CD4-positive, CD25-positive, alpha-beta regulatory T cell (primary cell): ENCODE measurements at regions not wholly inside any gene's neighbourhood (a gene's known extent, or its start where the extent isn't known, plus 50 kb on each side); places are given as distances from the start of the nearest gene placed in this dataset.
"Not testable (repeated sequence)": the region's sequence is repeated elsewhere in the genome, so short reads cannot be mapped to it uniquely, and the experiment has no call there.

Experiments
- ATAC-seq, 2 donors: fragments of 150-1000 bp; cut with Tn5 transposase; one replicate each; pipeline ENCODE4 v1.10.0; 2021; ENCODE audit warnings: low read depth in 2 of 2, moderate number of reproducible peaks in 2 of 2, moderate library complexity in 1 of 2
- DNase-seq, 3 donors: peaks; one replicate each; pipeline versions ENCODE4 v3.0.0 to v3.0.0-alpha.2; 2012 to 2022; ENCODE audit warnings: mixed read lengths in 1 of 3
- H3K27ac ChIP-seq: one replicate; pipeline ENCODE4 v1.7.0; 2013; ENCODE audit warnings: mild to moderate bottlenecking, low read length; ENCODE audit not compliant: insufficient read depth, poor library complexity, severe bottlenecking
- H3K27me3 ChIP-seq: one replicate; pipeline ENCODE4 v1.7.0; 2013; ENCODE audit warnings: low read length; ENCODE audit not compliant: control insufficient read depth, insufficient read depth
- H3K36me3 ChIP-seq: one replicate; pipeline ENCODE4 v1.7.0; 2013; ENCODE audit warnings: mild to moderate bottlenecking, low read length, moderate library complexity; ENCODE audit not compliant: control insufficient read depth, insufficient read depth
- H3K4me1 ChIP-seq: 2 replicates; pipeline ENCODE4 v1.7.0; 2013; ENCODE audit warnings: mild to moderate bottlenecking, low read length; ENCODE audit not compliant: insufficient read depth, control insufficient read depth, poor library complexity, severe bottlenecking
- H3K4me3 ChIP-seq: one replicate; pipeline ENCODE4 v1.7.0; 2013; ENCODE audit warnings: low read depth, mild to moderate bottlenecking, low read length, moderate library complexity
- H3K9me3 ChIP-seq, 2 experiments: 1 replicate in 1 of 2; 2 replicates in 1 of 2; pipeline ENCODE4 v1.7.0; 2013; ENCODE audit warnings: low read length in 2 of 2, mild to moderate bottlenecking in 1 of 2, moderate library complexity in 1 of 2; ENCODE audit not compliant: control insufficient read depth in 2 of 2
- H3K27ac Mint-ChIP-seq, 3 donors: one replicate each; pipeline ENCODE4 v1.8.0; 2020 to 2022; ENCODE audit warnings: mild to moderate bottlenecking in 3 of 3, mixed read lengths in 3 of 3, moderate library complexity in 2 of 3
- H3K27me3 Mint-ChIP-seq: one replicate; pipeline ENCODE4 v1.8.0; 2022; ENCODE audit warnings: mild to moderate bottlenecking, mixed read lengths
- H3K36me3 Mint-ChIP-seq: one replicate; pipeline ENCODE4 v1.8.0; 2020; ENCODE audit warnings: mixed read lengths
- H3K4me1 Mint-ChIP-seq, 4 donors: one replicate each; pipeline ENCODE4 v1.8.0; 2020 to 2022; ENCODE audit warnings: mixed read lengths in 4 of 4, mild to moderate bottlenecking in 1 of 4
- H3K4me3 Mint-ChIP-seq, 4 donors: one replicate each; pipeline ENCODE4 v1.8.0; 2020 to 2022; ENCODE audit warnings: mild to moderate bottlenecking in 4 of 4, mixed read lengths in 4 of 4, moderate library complexity in 3 of 4
- H3K9me3 Mint-ChIP-seq, 7 donors: one replicate each; pipeline ENCODE4 v1.8.0; 2020 to 2022; ENCODE audit warnings: mixed read lengths in 7 of 7, mild to moderate bottlenecking in 3 of 7, moderate library complexity in 2 of 7

DNA sequence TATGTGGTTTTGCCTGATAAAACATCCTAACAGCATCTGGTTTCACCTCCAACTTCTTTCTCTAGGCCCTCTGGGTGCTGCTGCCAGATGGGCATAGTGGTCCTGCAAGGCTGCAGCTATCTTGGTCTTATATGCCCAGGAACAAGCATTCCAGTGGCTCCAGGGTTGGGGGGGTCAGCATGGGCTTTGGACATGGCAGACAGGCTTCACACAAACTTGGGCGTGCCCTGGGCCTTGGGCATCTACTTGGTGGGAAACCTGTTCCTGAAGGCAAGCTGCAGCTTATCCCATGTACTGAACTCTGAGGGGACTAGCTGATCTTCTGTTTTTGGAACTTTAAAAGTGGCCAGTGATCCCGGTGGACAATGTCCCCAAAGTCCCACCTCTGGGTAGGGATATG, 54.9 kb upstream of the ZNF678 start:
- Mint-ChIP-seq H3K36me3 (no peaks in the 10 kb centered on the region), H3K4me3 (no peak overlapping the region), H3K9me3 (no peaks in the 10 kb centered on the region), H3K27ac (no peak overlapping the region), H3K27me3 (no peaks in the 10 kb centered on the region), H3K4me1 (no peaks in the 10 kb centered on the region)
- ATAC-seq, result no peak
- Histone ChIP-seq H3K4me1 (no peaks in the 10 kb centered on the region), H3K9me3 (no peaks in the 10 kb centered on the region), H3K27ac (no peak overlapping the region), H3K27me3 (no peaks in the 10 kb centered on the region), H3K36me3 (no peaks in the 10 kb centered on the region), H3K4me3 (no peak overlapping the region)
- DNase-seq, result no peak

DNA sequence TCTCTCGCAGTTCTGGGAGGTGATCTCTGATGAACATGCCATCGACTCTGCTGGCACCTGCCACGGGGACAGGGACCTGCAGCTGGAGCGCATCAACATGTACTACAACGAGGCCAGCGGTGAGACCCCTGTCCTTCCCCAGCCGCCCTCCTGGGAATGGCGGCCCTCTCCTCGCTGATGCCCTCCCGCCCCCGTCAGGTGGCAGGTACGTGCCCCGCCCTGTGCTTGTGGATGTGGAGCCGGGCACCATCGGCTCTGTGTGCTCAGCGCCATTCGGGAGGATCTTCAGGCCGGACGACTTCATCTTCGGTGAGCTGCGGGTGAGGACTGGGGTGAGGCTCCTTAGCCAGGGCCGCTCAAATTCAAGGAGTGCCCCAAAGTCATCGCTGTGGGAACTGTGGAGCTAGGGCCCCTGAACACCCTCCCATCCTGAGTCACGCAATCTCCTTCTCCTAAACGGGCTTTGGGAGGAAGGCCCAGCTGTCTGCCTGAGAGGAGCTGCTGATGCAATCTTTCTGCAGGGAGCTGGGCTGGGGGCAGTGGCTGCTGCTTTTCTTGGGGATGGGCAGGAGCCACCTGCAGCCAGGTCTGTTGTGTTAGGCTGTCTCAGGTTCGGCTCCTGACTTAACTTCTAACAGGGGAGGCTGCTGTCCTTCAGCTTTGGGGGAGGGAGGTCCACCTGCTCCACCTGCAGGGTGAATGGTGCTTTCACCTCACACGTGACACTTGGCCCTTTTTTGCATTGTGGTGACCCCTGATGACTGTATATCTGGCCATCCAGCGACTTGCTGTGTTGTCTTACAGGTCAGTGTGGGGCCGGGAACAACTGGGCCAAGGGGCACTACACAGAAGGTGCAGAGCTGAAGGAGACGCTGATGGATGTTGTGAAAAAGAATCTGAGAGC, 56.6 kb upstream of the ZNF678 start:
- not testable (repeated sequence) for H3K27ac Mint-ChIP-seq, H3K4me1 Mint-ChIP-seq, H3K36me3 ChIP-seq, H3K27me3 ChIP-seq, H3K9me3 ChIP-seq, H3K4me3 ChIP-seq, DNase-seq, H3K4me1 ChIP-seq, H3K27me3 Mint-ChIP-seq, H3K27ac ChIP-seq, H3K36me3 Mint-ChIP-seq, H3K4me3 Mint-ChIP-seq, H3K9me3 Mint-ChIP-seq, ATAC-seq

DNA sequence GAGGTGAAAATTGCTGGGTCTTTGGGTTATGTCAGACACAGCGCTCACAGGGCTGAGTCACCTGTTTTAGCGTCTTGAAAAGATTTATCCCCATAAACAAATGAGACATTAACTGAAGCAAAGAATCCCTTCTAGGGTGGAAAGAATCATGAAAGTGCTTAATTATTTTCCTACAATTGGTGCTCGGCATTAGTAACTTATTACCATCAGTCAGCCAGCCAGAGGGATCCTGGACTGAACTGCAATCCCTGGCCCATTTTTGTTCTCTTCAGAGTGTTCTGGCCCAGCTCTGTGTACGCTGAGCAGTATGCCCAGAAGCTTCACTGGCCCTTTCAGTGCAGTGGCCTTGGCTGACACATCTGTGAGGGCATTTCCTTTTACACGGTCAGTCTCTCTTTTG, 67.3 kb upstream of the ZNF678 start:
- H3K4me1 ChIP-seq, H3K27ac ChIP-seq, H3K36me3 ChIP-seq, H3K4me3 Mint-ChIP-seq, H3K27ac Mint-ChIP-seq, H3K9me3 ChIP-seq, H3K36me3 Mint-ChIP-seq, DNase-seq, H3K4me3 ChIP-seq, H3K27me3 ChIP-seq, H3K9me3 Mint-ChIP-seq, ATAC-seq, H3K4me1 Mint-ChIP-seq: not testable (repeated sequence)
- peaks cover 11% of the 10 kb centered on the region for H3K27me3 Mint-ChIP-seq

DNA sequence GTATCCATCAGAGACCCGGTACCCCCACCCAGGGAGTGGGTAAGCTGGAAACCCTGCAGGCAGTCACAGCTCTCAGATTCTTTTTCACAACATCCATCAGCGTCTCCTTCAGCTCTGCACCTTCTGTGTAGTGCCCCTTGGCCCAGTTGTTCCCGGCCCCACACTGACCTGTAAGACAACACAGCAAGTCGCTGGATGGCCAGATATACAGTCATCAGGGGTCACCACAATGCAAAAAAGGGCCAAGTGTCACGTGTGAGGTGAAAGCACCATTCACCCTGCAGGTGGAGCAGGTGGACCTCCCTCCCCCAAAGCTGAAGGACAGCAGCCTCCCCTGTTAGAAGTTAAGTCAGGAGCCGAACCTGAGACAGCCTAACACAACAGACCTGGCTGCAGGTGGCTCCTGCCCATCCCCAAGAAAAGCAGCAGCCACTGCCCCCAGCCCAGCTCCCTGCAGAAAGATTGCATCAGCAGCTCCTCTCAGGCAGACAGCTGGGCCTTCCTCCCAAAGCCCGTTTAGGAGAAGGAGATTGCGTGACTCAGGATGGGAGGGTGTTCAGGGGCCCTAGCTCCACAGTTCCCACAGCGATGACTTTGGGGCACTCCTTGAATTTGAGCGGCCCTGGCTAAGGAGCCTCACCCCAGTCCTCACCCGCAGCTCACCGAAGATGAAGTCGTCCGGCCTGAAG, 69.3 kb upstream of the ZNF678 start:
- H3K9me3 ChIP-seq, H3K4me1 ChIP-seq, H3K4me1 Mint-ChIP-seq, H3K9me3 Mint-ChIP-seq, H3K4me3 ChIP-seq, H3K4me3 Mint-ChIP-seq, H3K36me3 Mint-ChIP-seq, H3K27me3 ChIP-seq, H3K27me3 Mint-ChIP-seq, ATAC-seq, H3K36me3 ChIP-seq, H3K27ac Mint-ChIP-seq, H3K27ac ChIP-seq, DNase-seq: not testable (repeated sequence)

DNA sequence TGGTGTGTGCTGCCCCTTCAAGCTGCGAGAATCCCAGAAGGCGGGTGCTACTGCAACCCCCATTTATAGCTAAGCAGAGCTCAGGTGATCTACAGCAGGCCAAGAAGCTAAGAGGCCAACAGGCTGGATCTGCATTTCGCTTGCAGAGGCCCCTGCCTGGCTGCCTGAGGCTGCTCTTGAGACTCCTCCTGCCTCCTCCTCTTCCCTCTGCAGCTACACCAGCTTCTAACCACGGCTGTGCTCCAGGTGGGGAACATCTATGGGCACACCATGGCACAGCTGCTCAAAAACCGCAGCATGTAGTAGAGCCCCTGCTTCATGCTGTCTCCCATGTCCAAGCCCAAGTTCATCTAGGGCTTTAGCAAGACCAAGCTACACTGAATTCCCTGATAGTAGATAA, 72.9 kb upstream of the ZNF678 start:
- Histone ChIP-seq H3K36me3 (no peaks in the 10 kb centered on the region), H3K27ac (no peak overlapping the region), H3K9me3 (no peaks in the 10 kb centered on the region), H3K27me3 (no peaks in the 10 kb centered on the region), H3K4me3 (no peak overlapping the region), H3K4me1 (no peaks in the 10 kb centered on the region)
- H3K36me3 Mint-ChIP-seq, result no peaks in the 10 kb centered on the region
- ATAC-seq (no peak), DNase-seq (no peak)
- H3K27me3 Mint-ChIP-seq, result peaks cover 12% of the 10 kb centered on the region
- no peak overlapping the region for H3K27ac Mint-ChIP-seq
- H3K9me3 Mint-ChIP-seq, result no peaks in the 10 kb centered on the region
- H3K4me3 Mint-ChIP-seq, result no peak overlapping the region
- no peaks in the 10 kb centered on the region for H3K4me1 Mint-ChIP-seq

DNA sequence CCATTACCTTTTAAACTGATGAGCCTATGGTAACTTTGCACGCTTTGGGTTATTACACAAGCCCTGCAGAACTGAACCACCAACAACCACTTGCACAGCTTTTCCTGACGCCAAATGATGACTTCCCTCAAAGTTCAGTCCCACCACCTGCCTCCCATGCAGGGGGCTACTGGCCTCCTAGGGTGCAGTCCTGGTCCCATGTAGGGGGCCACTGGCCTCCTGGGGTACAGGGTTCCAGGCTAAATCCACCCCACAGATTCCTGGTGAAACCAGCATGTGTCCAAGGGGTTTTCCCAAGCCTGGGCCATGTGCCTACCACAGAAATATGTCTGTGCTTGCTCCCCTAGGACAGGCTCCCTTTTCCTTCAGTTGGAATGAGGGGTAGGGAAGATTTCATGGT, 73.4 kb upstream of the ZNF678 start:
- Mint-ChIP-seq H3K27ac (no peak overlapping the region), H3K36me3 (no peaks in the 10 kb centered on the region), H3K27me3 (peaks cover 12% of the 10 kb centered on the region), H3K4me1 (no peaks in the 10 kb centered on the region), H3K4me3 (no peak overlapping the region), H3K9me3 (no peaks in the 10 kb centered on the region)
- no peaks in the 10 kb centered on the region for H3K9me3 ChIP-seq
- no peaks in the 10 kb centered on the region for H3K36me3 ChIP-seq
- no peak overlapping the region for H3K27ac ChIP-seq
- H3K4me1 ChIP-seq, result no peaks in the 10 kb centered on the region
- no peak for ATAC-seq
- DNase-seq, result no peak
- H3K4me3 ChIP-seq, result no peak overlapping the region
- no peaks in the 10 kb centered on the region for H3K27me3 ChIP-seq

DNA sequence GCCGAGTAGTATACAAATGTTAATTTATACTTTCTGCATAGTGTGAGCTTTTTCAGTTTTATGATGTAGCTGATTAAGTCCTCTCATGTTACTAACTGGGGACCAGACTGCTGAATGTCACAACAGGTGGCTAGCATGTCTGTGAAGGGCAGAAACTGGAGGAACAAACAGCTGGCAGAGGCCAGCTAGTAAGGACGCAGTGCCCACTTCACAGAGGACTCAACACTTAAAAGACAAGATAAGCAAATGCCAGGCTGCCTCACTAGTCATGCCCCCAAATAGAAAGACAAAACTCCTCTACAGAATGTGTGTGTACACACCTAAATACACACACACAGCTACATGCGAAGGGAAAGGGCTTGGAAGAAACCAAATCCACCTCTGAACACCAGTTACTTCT, 73.8 kb upstream of the ZNF678 start:
- no peak overlapping the region for H3K4me3 Mint-ChIP-seq
- no peaks in the 10 kb centered on the region for H3K4me1 Mint-ChIP-seq
- H3K9me3 ChIP-seq, result no peaks in the 10 kb centered on the region
- H3K36me3 ChIP-seq, result no peaks in the 10 kb centered on the region
- no peak overlapping the region for H3K27ac Mint-ChIP-seq
- H3K27me3 Mint-ChIP-seq, result peaks cover 12% of the 10 kb centered on the region
- H3K36me3 Mint-ChIP-seq, result no peaks in the 10 kb centered on the region
- no peak for ATAC-seq
- no peak overlapping the region for H3K4me3 ChIP-seq
- DNase-seq, result no peak
- no peaks in the 10 kb centered on the region for H3K9me3 Mint-ChIP-seq
- no peak overlapping the region for H3K27ac ChIP-seq
- no peaks in the 10 kb centered on the region for H3K27me3 ChIP-seq
- H3K4me1 ChIP-seq, result no peaks in the 10 kb centered on the region

DNA sequence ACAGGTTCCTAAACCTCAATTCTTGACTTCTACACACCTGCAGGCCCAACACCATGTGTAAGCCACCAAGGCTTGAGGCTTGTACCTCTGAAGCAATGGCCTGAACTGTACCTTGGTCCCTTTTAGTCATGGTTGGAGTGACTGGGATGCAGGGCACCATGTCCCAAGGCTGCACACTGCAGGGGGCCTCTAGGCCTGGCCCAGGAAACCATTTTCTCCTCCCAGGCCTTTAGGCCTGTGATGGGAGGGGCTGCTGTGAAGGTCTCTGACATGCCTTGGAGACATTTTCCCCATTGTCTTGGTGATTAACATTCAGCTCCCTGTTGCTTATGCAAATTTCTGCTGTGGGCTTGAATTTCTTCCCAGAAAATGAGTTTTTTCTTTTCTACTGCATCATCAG, 75.8 kb upstream of the ZNF678 start:
- Mint-ChIP-seq H3K36me3 (no peaks in the 10 kb centered on the region), H3K27ac (no peak overlapping the region), H3K4me1 (no peaks in the 10 kb centered on the region), H3K9me3 (no peaks in the 10 kb centered on the region), H3K27me3 (peaks cover 12% of the 10 kb centered on the region), H3K4me3 (no peak overlapping the region)
- ATAC-seq (no peak), DNase-seq (no peak)
- H3K27ac ChIP-seq, result no peak overlapping the region
- H3K4me3 ChIP-seq, result no peak overlapping the region
- H3K36me3 ChIP-seq, result no peaks in the 10 kb centered on the region
- H3K27me3 ChIP-seq, result no peaks in the 10 kb centered on the region
- no peaks in the 10 kb centered on the region for H3K9me3 ChIP-seq
- H3K4me1 ChIP-seq, result no peaks in the 10 kb centered on the region
